Type B pancreatic cell (in vitro differentiated cells): ENCODE measurements at regions not wholly inside any gene's neighbourhood (a gene's known extent, or its start where the extent isn't known, plus 50 kb on each side); places are given as distances from the start of the nearest gene placed in this dataset.

Experiments used
- DNase-seq: peaks from one replicate; pipeline ENCODE4 v3.0.0; 2021; ENCODE audit warnings: mixed read lengths; ENCODE audit not compliant: unreplicated experiment; ENCODE audit errors: extremely low spot score
- H3K27ac Mint-ChIP-seq: 2 replicates; pipeline ENCODE4 v1.8.0; 2021; ENCODE audit warnings: mild to moderate bottlenecking, mixed read lengths
- H3K27me3 Mint-ChIP-seq: 2 replicates; pipeline ENCODE4 v1.8.0; 2021; ENCODE audit warnings: mixed read lengths
- H3K36me3 Mint-ChIP-seq: 2 replicates; pipeline ENCODE4 v1.8.0; 2021; ENCODE audit warnings: mixed read lengths
- H3K4me1 Mint-ChIP-seq: one replicate; pipeline ENCODE4 v1.8.0; 2021; ENCODE audit warnings: mixed read lengths; ENCODE audit not compliant: unreplicated experiment
- H3K4me3 Mint-ChIP-seq: 2 replicates; pipeline ENCODE4 v1.8.0; 2021; ENCODE audit warnings: mild to moderate bottlenecking, mixed read lengths
- H3K9me3 Mint-ChIP-seq: 2 replicates; pipeline ENCODE4 v1.8.0; 2021; ENCODE audit warnings: mixed read lengths
- CTCF ChIP-seq: fragments of 200-600 bp; sonication (generic); conservative IDR thresholded peaks from 2 replicates; pipeline ENCODE4 v1.5.0; 2021; ENCODE audit warnings: antibody characterized with exemption, mild to moderate bottlenecking

GRCh38 chr16:80346111-80346632 is 194.6 kb upstream of the DYNLRB2 start:
- no peak for DNase-seq
- no peaks in the 10 kb centered on the region for H3K36me3 Mint-ChIP-seq
- no peak overlapping the region for H3K27ac Mint-ChIP-seq
- no peaks in the 10 kb centered on the region for H3K9me3 Mint-ChIP-seq
- no peak for TF ChIP-seq CTCF
- H3K4me3 Mint-ChIP-seq, result no peak overlapping the region
- peaks cover 7% of the 10 kb centered on the region for H3K4me1 Mint-ChIP-seq
- H3K27me3 Mint-ChIP-seq, result peaks cover 3% of the 10 kb centered on the region

GRCh38 chr16:80345701-80346100 is 195.1 kb upstream of the DYNLRB2 start:
- H3K27me3 Mint-ChIP-seq, result peaks cover 3% of the 10 kb centered on the region
- H3K27ac Mint-ChIP-seq, result no peak overlapping the region
- H3K36me3 Mint-ChIP-seq, result no peaks in the 10 kb centered on the region
- peaks cover 8% of the 10 kb centered on the region for H3K4me1 Mint-ChIP-seq
- no peak overlapping the region for H3K4me3 Mint-ChIP-seq
- DNase-seq, result no peak
- TF ChIP-seq CTCF, result no peak
- H3K9me3 Mint-ChIP-seq, result no peaks in the 10 kb centered on the region

GRCh38 chr16:80344570-80344969 is 196.2 kb upstream of the DYNLRB2 start:
- Mint-ChIP-seq H3K36me3 (no peaks in the 10 kb centered on the region), H3K27me3 (peaks cover 6% of the 10 kb centered on the region), H3K4me1 (peaks cover 8% of the 10 kb centered on the region), H3K4me3 (no peak overlapping the region), H3K27ac (no peak overlapping the region), H3K9me3 (no peaks in the 10 kb centered on the region)
- no peak for DNase-seq
- no peak for TF ChIP-seq CTCF

GRCh38 chr16:80341263-80341662 is 199.5 kb upstream of the DYNLRB2 start:
- Mint-ChIP-seq H3K27ac (no peak overlapping the region), H3K27me3 (peaks cover 16% of the 10 kb centered on the region), H3K9me3 (no peaks in the 10 kb centered on the region), H3K36me3 (no peaks in the 10 kb centered on the region), H3K4me3 (no peak overlapping the region), H3K4me1 (peaks cover 8% of the 10 kb centered on the region)
- TF ChIP-seq CTCF, result peak; percentile 24
- no peak for DNase-seq

GRCh38 chr16:80337786-80338185 is 203.0 kb upstream of the DYNLRB2 start:
- Mint-ChIP-seq H3K27me3 (peaks cover 20% of the 10 kb centered on the region), H3K36me3 (no peaks in the 10 kb centered on the region), H3K9me3 (no peaks in the 10 kb centered on the region), H3K27ac (no peak overlapping the region), H3K4me3 (no peak overlapping the region), H3K4me1 (peaks cover 4% of the 10 kb centered on the region)
- DNase-seq, result no peak
- TF ChIP-seq CTCF, result no peak

GRCh38 chr16:80330803-80331202 is 210.0 kb upstream of the DYNLRB2 start:
- no peaks in the 10 kb centered on the region for H3K4me1 Mint-ChIP-seq
- H3K4me3 Mint-ChIP-seq, result no peak overlapping the region
- H3K27me3 Mint-ChIP-seq, result peaks cover 9% of the 10 kb centered on the region
- no peak for TF ChIP-seq CTCF
- H3K36me3 Mint-ChIP-seq, result no peaks in the 10 kb centered on the region
- no peak for DNase-seq
- H3K27ac Mint-ChIP-seq, result no peak overlapping the region
- no peaks in the 10 kb centered on the region for H3K9me3 Mint-ChIP-seq
